H1 (cell line): ENCODE measurements at regions not wholly inside any gene's neighbourhood (a gene's known extent, or its start where the extent isn't known, plus 50 kb on each side); places are given as distances from the start of the nearest gene placed in this dataset.

Experiments
- CTCF ChIA-PET: fragments of 300-600 bp; sonication (Branson Sonifier 250); formaldehyde crosslinking; loops from one replicate; lab custom pipeline; 2021; ENCODE audit not compliant: partially characterized antibody; lab: Charles Lee
- POLR2A ChIA-PET: fragments of 300-600 bp; sonication (Branson Sonifier 250); formaldehyde crosslinking; loops from one replicate; lab custom pipeline; 2021; ENCODE audit warnings: inconsistent platforms; ENCODE audit not compliant: partially characterized antibody; lab: Charles Lee
- DNase-seq, 2 experiments: peaks; one replicate each; pipeline versions ENCODE4 v3.0.0 to v3.0.0-alpha.2; 2010 to 2022; ENCODE audit warnings: low spot score in 2 of 2, low read depth in 1 of 2, mixed read lengths in 1 of 2
- FAIRE-seq: peaks from 2 replicates; lab custom pipeline; 2011; peaks lifted over from hg19 to GRCh38; lab: Jason Lieb, UNC
- H2AFZ ChIP-seq: 2 replicates; pipeline ENCODE4 v1.8.1; 2012; ENCODE audit warnings: low read length, inconsistent platforms
- H2AK5ac ChIP-seq: 2 replicates; pipeline ENCODE4 v1.6.1; 2013; ENCODE audit warnings: low read depth, low read length
- H2BK120ac ChIP-seq: replicated peaks from 2 replicates; pipeline ENCODE3; 2013; ENCODE audit warnings: low read depth, low read length, inconsistent platforms
- H2BK12ac ChIP-seq: 2 replicates; pipeline ENCODE4 v1.6.1; 2013; ENCODE audit warnings: low read depth, low read length
- H2BK15ac ChIP-seq: 2 replicates; pipeline ENCODE4 v1.6.1; 2013; ENCODE audit warnings: low read length
- H2BK20ac ChIP-seq: 2 replicates; pipeline ENCODE4 v1.6.1; 2013; ENCODE audit warnings: low read length
- H2BK5ac ChIP-seq: 2 replicates; pipeline ENCODE4 v1.6.1; 2013; ENCODE audit warnings: low read depth, low read length
- H3K14ac ChIP-seq: 2 replicates; pipeline ENCODE4 v1.6.1; 2013; ENCODE audit warnings: inconsistent platforms; ENCODE audit not compliant: insufficient read length
- H3K18ac ChIP-seq: 2 replicates; pipeline ENCODE4 v1.6.1; 2013; ENCODE audit warnings: low read length; ENCODE audit errors: extremely low read depth
- H3K23ac ChIP-seq: 2 replicates; pipeline ENCODE4 v1.6.1; 2013; ENCODE audit warnings: inconsistent platforms; ENCODE audit not compliant: insufficient read length
- H3K23me2 ChIP-seq: 2 replicates; pipeline ENCODE4 v1.6.1; 2013; ENCODE audit warnings: low read depth, low read length
- H3K27ac ChIP-seq: 2 replicates; pipeline ENCODE4 v1.6.1; 2011; ENCODE audit warnings: low read depth, low read length, inconsistent platforms
- H3K27me3 ChIP-seq, 4 experiments: replicated peaks in 1 of 4; 1 replicate in 1 of 4; 2 replicates in 3 of 4; pipeline versions ENCODE4 v1.6.1 to v1.8.1; 2011 to 2013; ENCODE audit warnings: low read length in 3 of 4, mild to moderate bottlenecking in 3 of 4, inconsistent platforms in 2 of 4, mixed read lengths in 2 of 4, moderate library complexity in 1 of 4; ENCODE audit not compliant: control insufficient read depth in 3 of 4, insufficient read depth in 3 of 4; ENCODE audit errors: extremely low read depth in 1 of 4
- H3K36me3 ChIP-seq, 4 experiments: 2 replicates each; pipeline versions ENCODE4 v1.6.1 to v1.8.1; 2011 to 2013; ENCODE audit warnings: mild to moderate bottlenecking in 4 of 4, low read length in 3 of 4, moderate library complexity in 2 of 4, control low read depth in 1 of 4, inconsistent platforms in 1 of 4; ENCODE audit not compliant: insufficient read depth in 4 of 4, control insufficient read depth in 2 of 4
- H3K4ac ChIP-seq: replicated peaks from 2 replicates; pipeline ENCODE3; 2013; ENCODE audit warnings: low read length, low read depth, mixed read lengths, inconsistent platforms; ENCODE audit not compliant: insufficient read length
- H3K4me1 ChIP-seq, 4 experiments: replicated peaks in 1 of 4; 1 replicate in 1 of 4; 2 replicates in 3 of 4; pipeline versions ENCODE4 v1.6.1 to v1.8.1; 2011 to 2013; ENCODE audit warnings: low read length in 3 of 4, inconsistent platforms in 2 of 4, mixed read lengths in 1 of 4; ENCODE audit not compliant: insufficient read depth in 4 of 4, control insufficient read depth in 3 of 4
- H3K4me2 ChIP-seq, 2 experiments: 2 replicates each; pipeline versions ENCODE4 v1.6.1 to v1.8.1; 2011 to 2013; ENCODE audit warnings: low read depth in 2 of 2, low read length in 2 of 2, control low read depth in 1 of 2, inconsistent platforms in 1 of 2, mild to moderate bottlenecking in 1 of 2; ENCODE audit not compliant: insufficient read depth in 1 of 2
- H3K4me3 ChIP-seq, 4 experiments: fragments of 200-600, 300-600 bp in 1 of 4; sonication (generic), shearing (Covaris generic), sonication (Bioruptor Twin) in 1 of 4; 2 replicates each; pipeline versions ENCODE4 v1.5.1 to v1.8.1; 2011 to 2016; ENCODE audit warnings: low read length in 4 of 4, low read depth in 3 of 4, control low read depth in 2 of 4, inconsistent platforms in 2 of 4, mild to moderate bottlenecking in 2 of 4, mixed read lengths in 1 of 4, moderate library complexity in 1 of 4; ENCODE audit not compliant: insufficient read depth in 2 of 4; ENCODE audit errors: extremely low read depth in 1 of 4
- H3K56ac ChIP-seq: replicated peaks from 2 replicates; pipeline ENCODE3; 2013; ENCODE audit warnings: low read depth, mild to moderate bottlenecking, mixed read lengths, low read length, inconsistent platforms; ENCODE audit not compliant: insufficient read length
- H3K79me1 ChIP-seq: 2 replicates; pipeline ENCODE4 v1.6.1; 2013; ENCODE audit warnings: low read depth, low read length, control low read depth
- H3K79me2 ChIP-seq, 2 experiments: 2 replicates each; pipeline versions ENCODE4 v1.6.1 to v1.8.1; 2012 to 2013; ENCODE audit warnings: low read length in 2 of 2, mild to moderate bottlenecking in 2 of 2, inconsistent platforms in 1 of 2; ENCODE audit not compliant: insufficient read depth in 2 of 2, control insufficient read depth in 1 of 2
- H3K9ac ChIP-seq, 4 experiments: replicated peaks in 1 of 4; 1 replicate in 1 of 4; 2 replicates in 3 of 4; pipeline versions ENCODE4 v1.6.1 to v1.8.1; 2011 to 2013; ENCODE audit warnings: low read depth in 3 of 4, low read length in 3 of 4, control low read depth in 2 of 4, mild to moderate bottlenecking in 2 of 4, moderate library complexity in 2 of 4, inconsistent platforms in 1 of 4; ENCODE audit errors: extremely low read depth in 1 of 4
- H3K9me3 ChIP-seq, 2 experiments: 2 replicates each; pipeline versions ENCODE4 v1.6.1 to v1.8.1; 2012 to 2013; ENCODE audit warnings: mild to moderate bottlenecking in 2 of 2, moderate library complexity in 2 of 2, control low read depth in 1 of 2, inconsistent platforms in 1 of 2, low read depth in 1 of 2, low read length in 1 of 2, mixed read lengths in 1 of 2; ENCODE audit not compliant: insufficient read depth in 2 of 2
- H4K20me1 ChIP-seq, 2 experiments: replicated peaks in 1 of 2; 2 replicates each; pipeline versions ENCODE3 to v1.8.1; 2011 to 2013; ENCODE audit warnings: inconsistent platforms in 2 of 2, low read length in 2 of 2, mild to moderate bottlenecking in 1 of 2; ENCODE audit not compliant: insufficient read depth in 2 of 2, control insufficient read depth in 1 of 2
- H4K5ac ChIP-seq: 2 replicates; pipeline ENCODE4 v1.6.1; 2013; ENCODE audit warnings: low read length, low read depth, mixed read lengths, inconsistent platforms; ENCODE audit not compliant: insufficient read length
- H4K8ac ChIP-seq: 2 replicates; pipeline ENCODE4 v1.8.0; 2013; ENCODE audit warnings: mild to moderate bottlenecking, moderate library complexity, low read length, inconsistent platforms; ENCODE audit not compliant: insufficient read depth; ENCODE audit errors: extremely low read depth
- H4K91ac ChIP-seq: replicated peaks from 2 replicates; pipeline ENCODE3; 2013; ENCODE audit warnings: low read length, mixed read lengths, inconsistent platforms; ENCODE audit not compliant: insufficient read length
- BCL11A ChIP-seq, 2 experiments: IDR thresholded peaks; one replicate each; pipeline ENCODE4 v1.6.1; 2011; ENCODE audit warnings: low read depth in 2 of 2, low read length in 2 of 2, mild to moderate bottlenecking in 2 of 2
- CBX8 ChIP-seq: fragments of 300-800, 300-1000 bp; sonication (generic); IDR thresholded peaks from 2 replicates; pipeline ENCODE4 v1.7.1; 2016; ENCODE audit warnings: low read depth, low read length, borderline replicate concordance
- CHD1 ChIP-seq: IDR thresholded peaks from 2 replicates; pipeline ENCODE4 v1.6.1; 2012; ENCODE audit warnings: low read depth, low read length, improper control_type of control experiment
- KDM5A ChIP-seq: fragments of 200-600 bp; IDR thresholded peaks from 2 replicates; pipeline ENCODE4 v1.7.1; 2012; ENCODE audit warnings: mild to moderate bottlenecking, low read length, inconsistent platforms, mixed read lengths
- NANOG ChIP-seq: IDR thresholded peaks from 2 replicates; pipeline ENCODE4 v1.6.1; 2011; ENCODE audit warnings: low read length, low read depth, mild to moderate bottlenecking, inconsistent platforms; ENCODE audit not compliant: insufficient read depth, poor library complexity, severe bottlenecking
- PHF8 ChIP-seq: fragments of 200-600 bp; sonication (generic); conservative IDR thresholded peaks from 2 replicates; pipeline ENCODE4 v1.7.1; 2012; ENCODE audit warnings: low read depth, mild to moderate bottlenecking, inconsistent platforms, low read length, moderate library complexity
- POLR2A ChIP-seq, 2 experiments: IDR thresholded peaks; 1 replicate in 1 of 2; 2 replicates in 1 of 2; pipeline ENCODE4 v1.6.1; 2011; ENCODE audit warnings: low read depth in 2 of 2, low read length in 2 of 2, mild to moderate bottlenecking in 2 of 2; ENCODE audit errors: control extremely low read depth in 1 of 2
- POU5F1 ChIP-seq: IDR thresholded peaks from 2 replicates; pipeline ENCODE4 v1.6.1; 2011; ENCODE audit warnings: low read depth, mild to moderate bottlenecking, low read length, moderate library complexity
- RAD21 ChIP-seq, 2 experiments: IDR thresholded peaks in 1 of 2; conservative IDR thresholded peaks in 1 of 2; 2 replicates each; pipeline ENCODE4 v1.6.1; 2011; ENCODE audit warnings: low read depth in 2 of 2, low read length in 2 of 2, improper control_type of control experiment in 1 of 2, inconsistent platforms in 1 of 2, mild to moderate bottlenecking in 1 of 2, moderate library complexity in 1 of 2
- SIRT6 ChIP-seq: IDR thresholded peaks from one replicate; pipeline ENCODE4 v1.7.1; 2012; ENCODE audit warnings: low read length, inconsistent platforms
- SRF ChIP-seq: IDR thresholded peaks from 2 replicates; pipeline ENCODE4 v1.6.1; 2011; ENCODE audit warnings: mild to moderate bottlenecking, low read depth, low read length, moderate library complexity
- TAF7 ChIP-seq: optimal IDR thresholded peaks from 2 replicates; pipeline ENCODE3; 2011; ENCODE audit warnings: low read depth, mild to moderate bottlenecking, inconsistent platforms, low read length, moderate library complexity, borderline replicate concordance
- USF2 ChIP-seq: IDR thresholded peaks from 2 replicates; pipeline ENCODE4 v1.6.1; 2011; ENCODE audit warnings: low read length, improper control_type of control experiment
- WGBS, 2 experiments: shearing (Covaris generic) in 1 of 2; methylation state at CpG; one replicate each; pipeline versions ENCODE4 v1.1.6 to v1.1.7; 2013 to 2015; ENCODE audit warnings: low lambda C conversion rate in 2 of 2, mixed read lengths in 2 of 2, inconsistent platforms in 1 of 2, low coverage in 1 of 2, missing lambda C conversion rate in 1 of 2; ENCODE audit not compliant: insufficient replicate concordance in 2 of 2, insufficient coverage in 1 of 2, insufficient read length in 1 of 2; ENCODE audit errors: extremely low coverage in 1 of 2, missing lambda C conversion rate in 1 of 2; 5-methylcytosine and 5-hydroxymethylcytosine counted together

- Histone ChIP-seq H4K5ac (no peak overlapping the region), H3K36me3 (no peaks in the 10 kb centered on the region), H3K9me3 (no peaks in the 10 kb centered on the region), H3K56ac (no peak overlapping the region), H2BK5ac (no peak overlapping the region), H2BK20ac (no peak overlapping the region), H4K91ac (no peak overlapping the region), H3K9ac (no peak overlapping the region), H3K23ac (no peak overlapping the region), H3K27me3 (no peaks in the 10 kb centered on the region), H2BK12ac (no peak overlapping the region), H4K20me1 (no peaks in the 10 kb centered on the region), H3K4me1 (no peaks in the 10 kb centered on the region; a peak in 2 of 7 replicates), H3K4me3 (no peak overlapping the region), H3K14ac (no peak overlapping the region), H3K79me2 (no peaks in the 10 kb centered on the region), H2BK15ac (no peak overlapping the region), H4K8ac (no peak overlapping the region), H2BK120ac (no peak overlapping the region), H2AK5ac (no peak overlapping the region), H3K23me2 (no peaks in the 10 kb centered on the region), H3K79me1 (no peaks in the 10 kb centered on the region), H3K18ac (no peak overlapping the region), H3K4ac (no peak overlapping the region), H2AFZ (no peak overlapping the region), H3K4me2 (no peak overlapping the region), H3K27ac (no peak overlapping the region)
- 94% methylated on average over 2 of the region's 2 CpGs; no CpG with 5 or more reads in 1 of the 2 experiments for WGBS, 2 experiments
- ChIA-PET POLR2A (no interaction called here), CTCF (no interaction called here)
- DNase-seq (no peak), FAIRE-seq (no peak)
- TF ChIP-seq CBX8 (no peak), USF2 (no peak), BCL11A (IDR thresholded peaks at IDR 0.05; ENCODE audit: low read depth in 2 of 2, low read length in 2 of 2) (no peak), POLR2A (IDR thresholded peaks at IDR 0.05; ENCODE audit: control extremely low read depth in 1 of 2, low read depth in 2 of 2, low read length in 2 of 2) (no peak), RAD21 (IDR thresholded peaks at IDR 0.05 in 1 of 2, conservative IDR thresholded peaks at IDR 0.05 in 1 of 2; ENCODE audit: low read depth in 2 of 2, low read length in 2 of 2) (no peak), SIRT6 (no peak), NANOG (no peak), KDM5A (no peak), CHD1 (no peak), TAF7 (no peak), SRF (no peak), PHF8 (no peak), POU5F1 (no peak)
Observed at GRCh38 chr11:106451228-106451922, 373.9 kb downstream of the AASDHPPT start.
